ENCODE measurements at regions not wholly inside any gene's neighbourhood (a gene's known extent, or its start where the extent isn't known, plus 50 kb on each side); places are given as distances from the start of the nearest gene placed in this dataset.

- no peaks in the 10 kb centered on the region for H3K27me3 Mint-ChIP-seq (ENCODE audit: insufficient read depth, low read depth)
- H4K20me1 ChIP-seq (ENCODE audit: low read depth) = no peaks in the 10 kb centered on the region
- no peaks in the 10 kb centered on the region for H3K27me3 ChIP-seq
- H3K9me3 ChIP-seq (ENCODE audit: low read depth) = no peaks in the 10 kb centered on the region
- no peak overlapping the region for H3K9ac ChIP-seq
- DNase-seq (ENCODE audit: low spot score) = no peak
- H3K4me1 ChIP-seq = no peaks in the 10 kb centered on the region
- no peaks in the 10 kb centered on the region for H3K79me2 ChIP-seq (ENCODE audit: low read depth)
- H3K36me3 Mint-ChIP-seq = no peaks in the 10 kb centered on the region
- no peak overlapping the region for H3K27ac ChIP-seq
- no peak overlapping the region for H3K4me2 ChIP-seq
- H3K4me3 ChIP-seq = no peak overlapping the region
- no peaks in the 10 kb centered on the region for H3K9me3 Mint-ChIP-seq
- no peaks in the 10 kb centered on the region for H3K4me1 Mint-ChIP-seq
- TF ChIP-seq EZH2phosphoT487 (IDR thresholded peaks at IDR 0.05) (no peak), CTCF (IDR thresholded peaks at IDR 0.05) (no peak), EZH2 (IDR thresholded peaks at IDR 0.05) (no peak)
- no peak overlapping the region for H3K27ac Mint-ChIP-seq
- no peak overlapping the region for H2AFZ ChIP-seq (replicated peaks)
- no peaks in the 10 kb centered on the region for H3K36me3 ChIP-seq
- H3F3A ChIP-seq (ENCODE audit: low read depth) = no peaks in the 10 kb centered on the region
- no peak overlapping the region for H3K4me3 Mint-ChIP-seq
These were observed 93.9 kb downstream of the DACT1 start for GRCh38 chr14:58731465-58732293.

- Histone ChIP-seq H3K36me3 (no peaks in the 10 kb centered on the region), H3K4me2 (no peak overlapping the region), H3K27me3 (no peaks in the 10 kb centered on the region), H3K79me2 (ENCODE audit: low read depth) (no peaks in the 10 kb centered on the region), H3K4me1 (no peaks in the 10 kb centered on the region), H3K27ac (no peak overlapping the region), H3K9me3 (ENCODE audit: low read depth) (no peaks in the 10 kb centered on the region), H3K9ac (no peak overlapping the region), H3K4me3 (no peak overlapping the region), H4K20me1 (ENCODE audit: low read depth) (no peaks in the 10 kb centered on the region), H2AFZ (replicated peaks) (no peak overlapping the region), H3F3A (ENCODE audit: low read depth) (no peaks in the 10 kb centered on the region)
- TF ChIP-seq EZH2phosphoT487 (IDR thresholded peaks at IDR 0.05) (no peak), EZH2 (IDR thresholded peaks at IDR 0.05) (no peak), CTCF (IDR thresholded peaks at IDR 0.05) (no peak)
- Mint-ChIP-seq H3K27ac (no peak overlapping the region), H3K4me1 (no peaks in the 10 kb centered on the region), H3K4me3 (no peak overlapping the region), H3K27me3 (ENCODE audit: insufficient read depth, low read depth) (no peaks in the 10 kb centered on the region), H3K9me3 (no peaks in the 10 kb centered on the region), H3K36me3 (no peaks in the 10 kb centered on the region)
- no peak for DNase-seq (ENCODE audit: low spot score)
These were observed 94.6 kb downstream of the DACT1 start for GRCh38 chr14:58732387-58732786.

GRCh38 chr14:58733451-58734208, 95.9 kb downstream of the DACT1 start:
- TF ChIP-seq EZH2phosphoT487 (IDR thresholded peaks at IDR 0.05) = no peak
- TF ChIP-seq EZH2 (IDR thresholded peaks at IDR 0.05) = no peak
- no peak for TF ChIP-seq CTCF (IDR thresholded peaks at IDR 0.05)
- Histone ChIP-seq H4K20me1 (ENCODE audit: low read depth) (no peaks in the 10 kb centered on the region), H3K79me2 (ENCODE audit: low read depth) (no peaks in the 10 kb centered on the region), H3K4me3 (no peak overlapping the region), H3K9ac (no peak overlapping the region), H3K27me3 (no peaks in the 10 kb centered on the region), H2AFZ (replicated peaks) (no peak overlapping the region), H3K9me3 (ENCODE audit: low read depth) (no peaks in the 10 kb centered on the region), H3K36me3 (no peaks in the 10 kb centered on the region), H3K4me2 (no peak overlapping the region), H3K27ac (no peak overlapping the region), H3K4me1 (no peaks in the 10 kb centered on the region), H3F3A (ENCODE audit: low read depth) (no peaks in the 10 kb centered on the region)
- H3K36me3 Mint-ChIP-seq = no peaks in the 10 kb centered on the region
- no peaks in the 10 kb centered on the region for H3K4me1 Mint-ChIP-seq
- DNase-seq (ENCODE audit: low spot score) = no peak
- no peak overlapping the region for H3K27ac Mint-ChIP-seq
- H3K27me3 Mint-ChIP-seq (ENCODE audit: insufficient read depth, low read depth) = no peaks in the 10 kb centered on the region
- no peak overlapping the region for H3K4me3 Mint-ChIP-seq
- no peaks in the 10 kb centered on the region for H3K9me3 Mint-ChIP-seq

All from neural progenitor cell (in vitro differentiated cells).